GM21737 (cell line): ENCODE measurements at regions not wholly inside any gene's neighbourhood (a gene's known extent, or its start where the extent isn't known, plus 50 kb on each side); places are given as distances from the start of the nearest gene placed in this dataset.

Experiments used
- ATAC-seq: cut with Tn5 transposase; IDR thresholded peaks from one replicate; pipeline ENCODE4 v1.9.1; 2021; ENCODE audit warnings: mild to moderate bottlenecking, moderate library complexity; ENCODE audit not compliant: unreplicated experiment

DNA sequence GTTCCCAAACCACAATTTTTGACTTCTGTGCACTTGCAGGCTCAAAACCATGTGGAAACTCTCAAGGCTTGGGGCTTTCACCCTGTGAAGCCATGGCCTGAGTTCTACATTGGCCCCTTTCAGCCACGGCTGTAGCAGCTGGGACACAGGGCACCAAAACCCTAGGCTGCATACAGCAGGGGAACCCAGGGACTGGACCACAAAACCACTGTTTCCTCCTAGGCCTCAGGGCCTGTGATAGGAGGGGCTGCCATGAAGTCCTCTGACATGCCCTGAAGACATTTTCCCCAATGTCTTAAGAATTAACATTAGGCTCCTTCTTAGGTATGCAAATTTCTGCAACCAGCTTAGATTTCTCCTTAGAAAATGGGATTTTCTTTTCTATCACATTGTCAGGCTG lies 312.1 kb upstream of the TUSC1 start:
- no peak for ATAC-seq

DNA sequence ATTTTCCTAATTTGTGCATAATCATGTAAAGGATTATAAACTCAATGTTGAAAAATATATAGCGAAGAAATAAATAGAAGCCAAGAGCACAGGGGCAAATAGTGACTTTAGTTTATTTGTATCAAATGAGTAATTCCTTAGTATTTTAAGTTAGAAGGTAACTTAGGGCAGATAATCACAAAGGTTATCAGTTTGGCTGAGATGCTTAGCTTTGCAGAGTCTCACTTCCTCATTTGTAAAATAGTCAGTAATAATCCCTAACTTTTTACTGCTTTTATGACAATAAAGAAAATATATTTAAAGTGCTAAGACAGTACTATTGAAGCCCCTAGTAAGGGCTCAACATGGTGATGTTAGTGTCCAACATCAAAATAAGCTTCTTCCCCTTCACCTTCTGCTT lies 297.4 kb upstream of the TUSC1 start:
- no peak for ATAC-seq

DNA sequence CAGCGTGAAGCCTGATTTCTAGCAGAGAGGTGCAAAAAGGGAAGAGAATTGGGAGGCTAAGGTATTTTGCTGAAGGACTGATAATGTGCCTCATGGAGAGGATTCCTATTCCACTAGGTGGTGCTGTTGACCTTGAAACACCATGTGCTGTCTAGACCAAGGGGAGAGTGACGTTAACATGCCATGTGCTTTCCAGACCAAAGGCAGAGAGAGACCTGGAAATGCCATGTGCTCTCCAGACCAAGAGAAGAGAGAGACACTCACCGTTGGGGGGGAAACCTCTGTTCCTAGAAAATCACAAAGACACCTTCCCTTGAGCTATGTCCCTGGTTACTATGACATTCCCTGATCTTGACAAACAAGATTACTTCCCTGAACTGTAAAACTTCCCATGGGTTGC lies 286.0 kb upstream of the TUSC1 start:
- no peak for ATAC-seq

DNA sequence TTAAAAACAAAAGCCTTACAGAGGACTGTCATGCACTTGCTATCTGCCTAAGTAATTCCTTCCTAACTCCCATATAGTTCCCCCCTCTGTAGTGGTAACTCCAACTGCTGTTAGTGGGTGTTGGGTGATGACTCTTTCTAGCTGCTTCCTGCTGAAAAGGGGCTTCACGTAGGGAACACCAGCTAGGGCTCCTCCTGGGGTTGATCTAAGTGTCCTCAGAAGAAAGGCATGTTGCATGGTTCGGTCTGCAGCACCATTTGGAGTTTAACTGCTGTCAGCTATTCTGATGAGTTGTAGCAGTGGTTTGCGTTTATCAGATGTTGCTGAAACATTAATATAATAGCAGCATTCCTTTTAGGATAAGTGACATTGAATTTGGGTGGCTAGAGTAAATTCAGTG lies 281.9 kb upstream of the TUSC1 start:
- ATAC-seq = no peak

DNA sequence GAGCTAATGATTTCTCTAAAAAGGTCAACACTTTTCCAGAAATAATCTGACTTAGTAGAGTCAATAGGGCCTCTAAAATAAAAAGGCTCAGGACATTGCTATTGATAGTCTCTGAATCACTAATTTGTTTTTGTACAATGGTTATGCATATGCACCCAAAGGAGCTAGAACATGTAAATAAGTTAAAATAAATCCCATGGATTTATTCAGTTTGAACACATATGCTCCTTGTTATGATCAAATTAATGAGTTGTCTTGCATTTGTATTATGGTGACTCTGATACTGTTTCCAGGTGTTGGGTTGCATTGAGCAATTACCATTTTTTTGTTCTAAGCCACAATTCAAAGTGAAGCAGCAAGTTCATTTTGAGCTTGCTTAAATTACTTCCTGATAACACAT lies 276.0 kb upstream of the TUSC1 start:
- ATAC-seq = no peak

DNA sequence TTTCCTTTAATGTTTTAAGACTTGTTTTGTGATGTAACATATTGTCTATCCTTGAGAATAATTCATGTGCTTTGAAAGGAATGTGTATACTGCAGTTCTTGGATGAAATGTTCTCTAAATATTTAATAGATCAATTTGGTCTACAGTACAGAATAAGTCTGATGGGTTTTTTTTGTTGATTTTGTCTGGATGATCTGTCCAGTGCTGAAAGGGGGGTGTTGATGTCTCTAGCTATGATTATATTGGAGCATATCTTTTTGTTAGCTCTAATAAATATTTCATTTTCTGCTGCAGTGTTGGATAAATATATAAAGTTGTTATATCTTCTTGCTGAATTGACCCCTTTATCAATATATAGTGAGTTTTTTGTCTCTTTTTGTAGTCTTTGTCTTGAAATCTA lies 269.9 kb upstream of the TUSC1 start:
- ATAC-seq = no peak

DNA sequence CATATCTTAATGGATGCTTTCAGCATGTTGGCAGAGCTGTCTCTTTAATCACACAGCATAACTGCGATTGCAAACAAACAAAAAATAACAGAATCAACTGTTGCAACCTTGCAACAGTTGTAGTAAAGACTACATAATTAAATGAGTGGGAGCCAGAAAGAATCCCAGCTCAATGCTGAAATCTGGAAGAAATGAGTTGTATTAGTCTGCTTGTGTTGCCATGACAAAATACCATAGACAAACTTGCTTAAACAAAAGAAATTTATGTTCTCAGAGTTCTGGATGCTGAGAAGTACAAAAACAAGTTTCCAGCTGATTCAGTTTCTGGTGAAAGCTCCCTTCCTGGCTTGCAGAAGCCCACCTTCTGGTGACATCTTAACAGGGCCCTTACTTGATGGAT lies 260.9 kb upstream of the TUSC1 start:
- no peak for ATAC-seq

DNA sequence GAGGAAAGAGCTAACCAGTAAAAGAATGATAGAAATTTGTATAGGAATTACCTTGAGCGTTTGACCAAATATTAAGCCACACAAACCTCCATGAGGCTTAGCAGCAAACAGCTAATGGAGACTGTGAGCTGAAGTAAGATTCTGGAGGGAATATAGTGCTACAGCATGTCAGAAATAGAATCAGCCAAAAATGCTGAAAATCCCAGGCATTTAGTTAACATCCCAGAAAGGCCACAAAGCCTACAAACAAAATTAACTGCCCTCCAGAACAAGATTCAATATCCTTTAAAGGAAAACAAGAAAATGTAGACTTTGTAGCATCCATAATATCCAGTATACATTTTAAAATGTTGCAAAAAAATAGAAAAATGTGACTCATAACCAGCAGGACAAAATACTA lies 257.8 kb upstream of the TUSC1 start:
- ATAC-seq = no peak

DNA sequence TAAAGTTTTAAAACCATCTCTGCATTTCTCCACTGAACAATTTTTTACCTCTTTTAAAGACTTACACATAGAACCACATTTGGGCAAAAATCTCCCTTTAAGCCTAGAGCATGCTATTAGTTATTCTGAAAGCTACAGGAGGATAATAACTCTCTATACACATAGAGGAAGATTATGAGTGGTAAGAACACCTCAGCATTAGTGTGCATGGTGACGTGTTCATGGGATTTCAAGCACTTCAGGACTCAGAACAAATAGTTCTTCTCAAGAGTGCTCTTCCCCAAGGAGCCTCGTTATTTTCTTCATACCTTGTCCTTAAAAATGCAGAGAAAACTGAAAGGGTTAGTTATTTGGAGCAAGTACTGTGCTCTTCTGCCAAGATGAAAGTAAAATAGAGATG lies 256.9 kb upstream of the TUSC1 start:
- ATAC-seq = no peak

DNA sequence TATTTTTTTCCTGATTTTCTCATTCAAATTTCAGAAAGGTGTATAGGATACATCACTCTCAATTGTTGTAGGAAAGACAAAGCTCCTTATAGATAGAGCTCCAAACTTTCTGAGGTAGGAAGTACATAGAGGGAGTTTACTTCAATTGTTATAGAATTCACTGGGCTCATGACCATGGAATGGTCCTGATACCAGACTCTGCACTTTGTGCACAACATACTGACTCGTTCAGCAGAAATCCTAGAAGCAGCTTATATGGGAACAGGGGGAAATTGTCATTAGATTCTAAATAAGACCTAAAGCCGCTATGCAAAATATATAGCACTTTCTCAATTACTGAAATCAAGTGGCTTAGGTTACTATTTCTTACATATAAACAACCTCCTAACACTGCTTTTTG lies 240.5 kb upstream of the TUSC1 start:
- no peak for ATAC-seq

DNA sequence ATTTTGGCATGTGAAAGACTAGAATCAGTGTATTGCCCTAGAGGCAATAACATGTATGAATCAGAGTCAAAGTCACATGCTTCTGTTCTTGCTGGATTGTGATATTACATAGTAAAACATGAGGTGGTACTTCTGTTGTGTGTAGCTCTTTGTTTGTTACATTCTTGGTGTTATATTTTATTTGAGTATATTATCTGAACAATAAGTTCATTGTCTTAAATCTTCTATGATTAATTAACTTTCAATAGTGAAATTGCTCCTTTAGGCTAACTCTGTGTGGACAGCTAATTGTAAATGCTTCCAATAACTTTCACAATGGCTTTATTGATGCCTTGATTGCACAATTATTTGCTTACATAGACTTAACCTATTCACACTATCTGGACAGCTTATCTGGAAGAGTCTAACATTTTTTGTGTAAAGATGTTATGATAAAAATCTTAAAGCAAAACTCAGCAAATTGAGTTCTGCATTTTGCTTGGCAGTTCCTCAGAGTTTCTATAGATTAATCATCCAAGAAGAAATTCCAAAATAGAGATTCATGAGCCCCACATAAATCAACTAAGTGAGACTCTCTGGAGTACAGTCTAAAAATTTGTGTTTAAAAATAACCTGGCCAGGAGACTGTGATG lies 239.6 kb upstream of the TUSC1 start:
- no peak for ATAC-seq

DNA sequence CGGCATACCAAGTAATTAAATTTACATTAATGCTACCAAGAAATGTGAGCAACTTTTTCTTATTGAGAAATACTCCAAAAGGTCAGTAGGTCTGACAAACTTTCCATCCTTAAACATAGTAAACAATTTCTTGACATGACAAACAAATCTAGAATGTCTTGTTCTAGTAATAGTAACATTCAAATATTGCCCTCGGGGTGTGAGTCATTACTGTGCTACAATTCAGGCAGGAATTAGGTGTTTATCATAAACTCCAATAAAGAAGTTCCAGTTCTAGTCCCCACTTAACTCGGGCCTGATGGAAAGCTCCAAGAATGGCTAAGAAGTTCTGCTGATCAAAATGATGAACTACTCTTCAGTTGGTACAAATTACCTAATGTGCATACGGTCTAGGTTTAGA lies 235.6 kb upstream of the TUSC1 start:
- no peak for ATAC-seq

DNA sequence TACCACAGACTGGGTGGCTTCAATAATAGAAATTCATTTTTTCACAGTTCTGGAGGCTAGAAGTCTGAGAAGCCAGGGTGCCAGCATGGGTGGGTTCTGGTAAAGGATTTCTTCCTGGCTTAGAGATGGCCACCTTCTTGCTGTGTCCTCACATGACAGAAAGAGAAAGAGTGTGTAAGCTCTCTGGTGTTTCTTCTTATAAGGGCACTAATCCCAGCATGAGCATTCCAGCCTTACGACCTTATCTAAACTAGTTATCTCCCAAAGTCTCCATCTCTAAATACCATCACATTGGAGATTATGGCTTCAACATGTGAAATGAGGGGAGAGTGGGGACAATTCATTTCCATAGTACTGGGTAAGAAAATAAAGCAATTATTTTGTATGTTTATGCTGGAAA lies 226.5 kb upstream of the TUSC1 start:
- no peak for ATAC-seq

DNA sequence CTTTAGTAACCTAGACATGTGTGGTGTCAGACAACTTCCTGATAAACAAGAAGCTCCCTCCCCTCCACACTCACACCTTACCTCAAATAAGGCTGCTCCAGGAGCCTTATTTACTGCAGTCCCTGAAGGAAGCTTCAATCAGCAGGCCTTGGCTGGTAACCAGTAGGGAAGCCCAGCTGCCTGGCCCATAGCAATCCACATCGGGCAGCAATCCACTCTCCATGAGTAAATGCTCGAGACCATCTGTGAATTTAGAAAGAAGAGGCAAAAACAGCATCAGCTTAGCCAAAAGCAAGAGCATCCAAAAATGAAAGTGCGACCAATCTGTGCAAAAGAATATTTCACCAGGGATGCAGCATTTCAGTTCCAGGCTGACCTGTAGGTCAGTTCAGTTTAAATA lies 213.3 kb upstream of the TUSC1 start:
- ATAC-seq = no peak

DNA sequence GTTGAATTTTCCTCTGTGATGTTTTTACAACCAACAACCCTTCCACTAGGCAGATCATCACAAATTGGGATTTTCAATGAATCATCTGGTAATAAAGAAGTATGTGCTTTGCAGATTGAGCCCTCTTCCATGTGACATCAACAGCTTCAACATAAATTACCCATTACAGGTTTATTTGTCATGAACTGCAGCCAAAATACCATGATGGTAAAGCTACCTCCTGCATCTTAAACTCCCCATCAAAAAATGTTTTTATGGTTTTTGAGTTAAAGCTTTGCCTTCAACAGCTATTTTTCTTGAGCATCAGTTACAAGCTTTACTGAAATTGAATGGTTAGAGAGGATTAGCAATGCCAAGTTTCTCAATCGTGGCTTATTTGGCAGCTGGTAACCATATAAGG lies 211.4 kb upstream of the TUSC1 start:
- ATAC-seq = no peak

DNA sequence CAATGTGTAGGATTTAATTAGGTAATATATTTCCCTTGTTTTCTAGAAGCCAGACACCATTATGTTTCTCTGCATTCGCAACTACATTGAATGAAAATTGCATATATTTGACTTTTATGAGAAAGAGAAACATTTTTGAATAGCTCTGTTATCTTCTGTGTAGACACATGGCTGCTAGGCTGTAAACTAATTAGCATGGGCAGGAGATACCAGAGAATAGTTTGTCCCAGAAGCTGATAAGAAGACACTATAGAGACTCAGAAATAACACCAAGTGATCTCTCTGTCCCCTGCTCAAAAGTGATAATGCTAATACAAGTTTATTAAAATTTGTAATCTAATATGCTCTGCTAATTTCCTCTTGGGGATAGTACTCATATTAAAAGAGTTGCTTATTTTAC lies 198.0 kb upstream of the TUSC1 start:
- ATAC-seq = no peak

DNA sequence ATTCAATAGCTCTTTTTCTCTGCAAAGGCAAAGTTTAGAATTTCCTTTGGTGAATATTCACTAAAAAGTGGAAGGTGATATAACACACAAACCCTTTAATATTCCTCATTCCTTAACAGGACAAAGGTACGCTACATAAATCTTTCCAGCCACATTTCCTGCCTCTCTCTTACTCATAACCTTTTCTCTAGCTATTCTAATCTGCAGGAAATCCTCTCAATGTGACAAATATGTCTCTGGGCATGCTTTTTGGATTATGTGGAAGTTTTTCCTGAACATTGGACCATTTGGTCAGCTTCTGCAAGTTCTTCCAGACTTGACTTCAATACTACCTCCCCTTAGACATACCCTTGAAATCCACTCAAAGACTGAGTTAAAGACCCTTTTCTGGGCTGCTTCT lies 186.3 kb upstream of the TUSC1 start:
- no peak for ATAC-seq

DNA sequence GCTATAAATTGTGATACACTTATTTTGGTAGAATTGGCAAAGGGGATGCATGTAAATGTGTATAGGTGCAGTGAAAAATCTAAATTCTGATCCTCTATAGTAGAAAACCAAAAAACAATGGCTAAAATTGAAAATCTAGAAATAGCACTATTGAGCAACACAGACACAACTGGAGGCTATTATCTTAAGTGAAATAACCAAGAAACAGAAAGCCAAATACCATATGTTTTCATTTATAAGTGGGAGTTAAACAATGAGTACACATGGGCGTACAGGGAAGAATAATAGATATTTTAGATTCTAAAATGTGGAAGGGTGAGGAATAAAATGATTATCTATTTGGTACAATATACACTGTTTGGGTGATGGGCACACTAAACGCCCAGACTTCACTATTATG lies 183.2 kb upstream of the TUSC1 start:
- no peak for ATAC-seq

DNA sequence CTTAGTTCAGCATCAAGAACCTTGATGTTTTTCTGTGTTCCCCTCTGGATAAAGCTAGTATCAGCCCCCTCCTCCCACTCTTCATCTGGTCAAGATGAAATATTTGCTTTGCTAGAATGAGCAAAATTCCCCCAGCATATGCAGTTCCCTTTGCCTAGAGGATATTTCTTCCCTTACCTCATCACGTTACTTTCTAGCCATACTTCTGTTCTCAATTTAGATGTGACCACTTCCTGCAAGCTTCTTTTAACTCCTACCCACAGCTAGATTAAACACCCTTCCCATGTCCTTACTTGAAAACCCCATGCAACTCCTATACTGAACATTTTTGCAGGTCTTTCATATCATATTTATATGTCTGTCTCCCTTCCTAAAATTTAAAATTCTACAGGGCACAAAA lies 178.9 kb upstream of the TUSC1 start:
- no peak for ATAC-seq

DNA sequence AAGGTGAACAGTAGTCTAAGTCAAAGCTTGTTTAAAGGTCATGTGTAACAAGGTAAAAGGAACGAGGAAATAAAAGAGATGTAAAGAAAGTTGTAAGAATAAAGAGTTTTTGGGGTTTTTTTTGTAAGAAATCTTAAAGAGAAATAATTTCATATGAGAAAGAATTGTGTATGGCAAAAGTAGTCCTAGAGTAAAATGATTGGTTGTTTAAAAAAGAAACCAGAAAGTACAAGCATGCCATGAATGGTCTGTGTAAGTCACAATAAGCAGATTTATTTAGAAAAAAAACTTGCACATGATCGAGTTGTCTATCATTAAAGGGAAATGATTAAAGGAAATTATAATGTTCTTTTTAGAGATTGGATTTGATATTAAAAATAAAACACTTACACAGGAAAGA lies 172.6 kb upstream of the TUSC1 start:
- ATAC-seq = no peak

DNA sequence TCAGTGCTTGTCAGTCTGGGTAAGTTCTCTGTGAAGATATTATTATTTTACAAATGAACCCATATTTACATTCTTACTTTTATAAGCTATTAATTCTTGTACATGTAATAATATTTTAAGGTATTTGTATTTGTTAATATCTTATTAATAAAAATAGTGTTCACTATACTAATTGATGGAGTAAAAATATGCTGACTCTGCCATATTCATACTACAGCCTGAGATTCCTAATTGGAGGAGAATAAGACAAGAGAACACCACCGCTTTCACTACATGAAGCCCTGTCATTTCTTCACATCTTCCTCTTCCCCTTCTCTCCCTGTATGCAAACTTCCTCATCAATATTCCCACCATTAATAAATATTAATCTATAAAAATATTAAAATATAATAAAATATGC lies 167.6 kb upstream of the TUSC1 start:
- no peak for ATAC-seq

DNA sequence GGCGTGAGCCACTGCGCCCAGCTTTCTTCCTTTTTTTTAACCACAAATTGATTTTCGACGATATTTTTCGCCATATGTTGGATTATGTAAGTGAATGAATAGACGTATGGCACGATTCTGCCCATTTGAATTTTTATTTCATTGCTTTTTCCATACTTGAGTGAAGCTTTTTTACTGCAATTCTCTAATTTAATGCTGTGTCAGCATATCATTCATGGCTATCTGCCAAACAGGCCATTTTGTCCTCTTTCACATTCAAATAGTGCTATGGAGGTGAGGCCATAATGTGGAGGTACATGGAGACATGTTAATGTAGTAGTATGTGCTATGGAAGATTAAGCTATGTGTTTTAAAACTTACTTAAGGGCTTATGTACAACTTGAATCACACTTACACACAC lies 152.1 kb upstream of the TUSC1 start:
- ATAC-seq = no peak

DNA sequence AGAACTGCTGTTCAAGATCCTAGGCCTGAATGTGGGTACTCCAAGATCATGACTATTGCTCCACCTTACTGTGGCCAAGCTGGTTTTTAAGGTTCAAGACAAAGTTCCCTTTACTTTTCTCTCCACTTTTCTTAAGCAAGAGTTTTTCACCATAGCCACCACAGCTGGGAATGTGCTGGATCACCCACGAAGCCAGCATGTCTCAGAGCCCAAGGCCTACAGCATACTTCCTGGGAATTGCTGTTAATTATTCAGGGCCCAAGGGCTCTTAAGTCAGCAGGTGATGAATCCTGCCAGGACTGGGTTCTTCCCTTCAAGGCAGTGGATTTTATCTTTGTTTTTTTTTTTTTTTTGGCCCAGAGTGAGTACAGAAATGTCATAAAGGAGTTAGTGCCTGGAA lies 149.4 kb upstream of the TUSC1 start:
- no peak for ATAC-seq

DNA sequence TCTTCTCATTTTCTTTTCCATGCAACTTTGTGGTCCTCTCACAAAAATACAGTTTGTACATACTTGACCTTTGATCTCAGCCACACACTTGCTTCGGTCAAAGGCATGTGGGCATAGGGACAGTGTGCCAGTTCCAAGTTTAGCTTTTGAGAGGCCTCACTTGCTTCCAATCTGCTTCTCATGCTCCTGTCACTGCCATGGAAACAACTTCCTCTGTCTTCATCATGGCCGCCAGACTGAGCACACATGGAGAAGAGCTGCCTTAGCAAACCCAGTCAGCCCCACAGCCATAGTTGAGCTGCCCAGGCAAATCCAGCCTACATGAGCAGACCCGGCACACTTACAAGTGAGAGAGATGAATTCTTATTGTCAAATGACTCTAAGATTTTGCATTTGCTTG lies 138.2 kb upstream of the TUSC1 start:
- ATAC-seq = no peak
